ENCODE measurements at regions not wholly inside any gene's neighbourhood (a gene's known extent, or its start where the extent isn't known, plus 50 kb on each side); places are given as distances from the start of the nearest gene placed in this dataset.

- TF ChIP-seq EZH2phosphoT487 (IDR thresholded peaks at IDR 0.05; ENCODE audit: borderline replicate concordance) (no peak), CTCF (conservative IDR thresholded peaks at IDR 0.05; ENCODE audit: low read length) (no peak)
- no peak overlapping the region for H3K9ac ChIP-seq (ENCODE audit: low read depth, low read length, poor library complexity, severe bottlenecking)
- no peak overlapping the region for H3K4me2 ChIP-seq (ENCODE audit: low read depth, low read length, poor library complexity, severe bottlenecking)
- H3K27me3 ChIP-seq (ENCODE audit: insufficient read depth, low read length, poor library complexity, severe bottlenecking) = no peaks in the 10 kb centered on the region
- H3K79me2 ChIP-seq (ENCODE audit: insufficient read depth, low read length) = no peaks in the 10 kb centered on the region
- H3K9me2 ChIP-seq (replicated peaks; ENCODE audit: low read depth, low read length) = no peaks in the 10 kb centered on the region
- H4K20me1 ChIP-seq (ENCODE audit: insufficient read depth, low read length, poor library complexity, severe bottlenecking) = no peaks in the 10 kb centered on the region
- H3K4me1 ChIP-seq (ENCODE audit: insufficient read depth, low read length, poor library complexity, severe bottlenecking) = no peaks in the 10 kb centered on the region
- H3K4me3 ChIP-seq (ENCODE audit: low read length, poor library complexity, severe bottlenecking) = no peak overlapping the region
- H3K9me3 ChIP-seq (ENCODE audit: insufficient read depth, low read depth, low read length) = no peaks in the 10 kb centered on the region
- H3K36me3 ChIP-seq (ENCODE audit: insufficient read depth, low read length) = no peaks in the 10 kb centered on the region
- H3F3A ChIP-seq (ENCODE audit: low read depth) = no peaks in the 10 kb centered on the region
- no peak overlapping the region for H2AFZ ChIP-seq (ENCODE audit: low read length)
These were observed 764.7 kb upstream of the ARRDC3 start for GRCh38 chr5:92147798-92148197.

GRCh38 chr5:92147266-92147665 is 764.1 kb upstream of the ARRDC3 start:
- Histone ChIP-seq H3K27me3 (ENCODE audit: insufficient read depth, low read length, poor library complexity, severe bottlenecking) (no peaks in the 10 kb centered on the region), H3K9ac (ENCODE audit: low read depth, low read length, poor library complexity, severe bottlenecking) (no peak overlapping the region)

GRCh38 chr5:92145852-92146251 is 762.7 kb upstream of the ARRDC3 start:
- H3K27me3 ChIP-seq (ENCODE audit: insufficient read depth, low read length, poor library complexity, severe bottlenecking) = no peaks in the 10 kb centered on the region
- no peak overlapping the region for H3K4me2 ChIP-seq (ENCODE audit: low read depth, low read length, poor library complexity, severe bottlenecking)
- no peak overlapping the region for H3K4me3 ChIP-seq (ENCODE audit: low read length, poor library complexity, severe bottlenecking)
- no peak for TF ChIP-seq EZH2phosphoT487 (IDR thresholded peaks at IDR 0.05; ENCODE audit: borderline replicate concordance)
- TF ChIP-seq CTCF (conservative IDR thresholded peaks at IDR 0.05; ENCODE audit: low read length) = no peak
- no peaks in the 10 kb centered on the region for H3K9me3 ChIP-seq (ENCODE audit: insufficient read depth, low read depth, low read length)
- no peaks in the 10 kb centered on the region for H3K79me2 ChIP-seq (ENCODE audit: insufficient read depth, low read length)
- H4K20me1 ChIP-seq (ENCODE audit: insufficient read depth, low read length, poor library complexity, severe bottlenecking) = no peaks in the 10 kb centered on the region
- no peaks in the 10 kb centered on the region for H3F3A ChIP-seq (ENCODE audit: low read depth)
- no peaks in the 10 kb centered on the region for H3K4me1 ChIP-seq (ENCODE audit: insufficient read depth, low read length, poor library complexity, severe bottlenecking)
- H2AFZ ChIP-seq (ENCODE audit: low read length) = no peak overlapping the region
- no peak overlapping the region for H3K9ac ChIP-seq (ENCODE audit: low read depth, low read length, poor library complexity, severe bottlenecking)
- H3K36me3 ChIP-seq (ENCODE audit: insufficient read depth, low read length) = no peaks in the 10 kb centered on the region
- no peaks in the 10 kb centered on the region for H3K9me2 ChIP-seq (replicated peaks; ENCODE audit: low read depth, low read length)

More at GRCh38 chr5:92147266-92147665, 764.1 kb upstream of the ARRDC3 start:
- TF ChIP-seq EZH2phosphoT487 (IDR thresholded peaks at IDR 0.05; ENCODE audit: borderline replicate concordance) (no peak), CTCF (conservative IDR thresholded peaks at IDR 0.05; ENCODE audit: low read length) (no peak)
- H3K4me2 ChIP-seq (ENCODE audit: low read depth, low read length, poor library complexity, severe bottlenecking) = no peak overlapping the region
- H3K36me3 ChIP-seq (ENCODE audit: insufficient read depth, low read length) = no peaks in the 10 kb centered on the region
- H3K4me1 ChIP-seq (ENCODE audit: insufficient read depth, low read length, poor library complexity, severe bottlenecking) = no peaks in the 10 kb centered on the region
- no peaks in the 10 kb centered on the region for H3F3A ChIP-seq (ENCODE audit: low read depth)
- H2AFZ ChIP-seq (ENCODE audit: low read length) = no peak overlapping the region
- no peak overlapping the region for H3K4me3 ChIP-seq (ENCODE audit: low read length, poor library complexity, severe bottlenecking)
- no peaks in the 10 kb centered on the region for H4K20me1 ChIP-seq (ENCODE audit: insufficient read depth, low read length, poor library complexity, severe bottlenecking)
- H3K9me3 ChIP-seq (ENCODE audit: insufficient read depth, low read depth, low read length) = no peaks in the 10 kb centered on the region
- H3K79me2 ChIP-seq (ENCODE audit: insufficient read depth, low read length) = no peaks in the 10 kb centered on the region
- H3K9me2 ChIP-seq (replicated peaks; ENCODE audit: low read depth, low read length) = no peaks in the 10 kb centered on the region

Data from Loucy (cell line).